Lung microvascular endothelial cell (primary cell): ENCODE measurements at regions not wholly inside any gene's neighbourhood (a gene's known extent, or its start where the extent isn't known, plus 50 kb on each side); places are given as distances from the start of the nearest gene placed in this dataset.

Experiments used
- DNase-seq, 2 donors: peaks; one replicate each; pipeline versions ENCODE4 v3.0.0 to v3.0.0-alpha.2; 2010; ENCODE audit warnings: low read depth in 2 of 2

DNA sequence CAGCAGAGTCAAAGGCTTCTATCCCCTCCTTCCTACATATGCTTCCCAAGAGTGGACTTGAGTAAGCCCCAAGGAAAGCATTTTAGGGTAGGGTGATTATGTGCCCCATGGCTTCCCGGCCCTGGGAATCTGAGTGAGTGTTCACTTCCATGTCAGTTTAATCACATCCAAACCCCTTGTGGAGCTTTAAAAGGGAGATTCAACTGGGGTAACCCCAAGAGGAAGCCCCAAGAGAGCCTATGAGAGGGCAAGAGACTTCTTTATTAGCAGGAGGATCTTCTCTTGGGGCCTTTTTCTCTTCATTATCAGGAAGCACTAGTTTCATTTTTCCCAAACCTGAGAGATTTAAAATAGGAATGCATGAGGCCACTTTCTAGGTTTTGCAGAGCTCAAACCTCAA lies 97.0 kb upstream of the IRF2BP2 start:
- DNase-seq, result no peak

- no peak for DNase-seq
Observed at GRCh38 chr1:234706199-234706598, 96.2 kb upstream of the IRF2BP2 start.

- no peak for DNase-seq
Observed at GRCh38 chr1:234705615-234706014, 95.6 kb upstream of the IRF2BP2 start.

- DNase-seq, result no peak
Observed at GRCh38 chr1:234704106-234704887, 94.3 kb upstream of the IRF2BP2 start.

GRCh38 chr1:234702342-234703000 lies 92.5 kb upstream of the IRF2BP2 start:
- peak; percentile 24 to 31 for DNase-seq

- DNase-seq, result no peak
Observed at GRCh38 chr1:234701737-234702341, 91.9 kb upstream of the IRF2BP2 start.

GRCh38 chr1:234699795-234700665 lies 90.1 kb upstream of the IRF2BP2 start:
- peak; percentile 37 to 84 for DNase-seq

GRCh38 chr1:234698686-234699085 lies 88.7 kb upstream of the IRF2BP2 start:
- DNase-seq, result no peak

GRCh38 chr1:234697741-234698140 lies 87.8 kb upstream of the IRF2BP2 start:
- DNase-seq, result no peak

DNA sequence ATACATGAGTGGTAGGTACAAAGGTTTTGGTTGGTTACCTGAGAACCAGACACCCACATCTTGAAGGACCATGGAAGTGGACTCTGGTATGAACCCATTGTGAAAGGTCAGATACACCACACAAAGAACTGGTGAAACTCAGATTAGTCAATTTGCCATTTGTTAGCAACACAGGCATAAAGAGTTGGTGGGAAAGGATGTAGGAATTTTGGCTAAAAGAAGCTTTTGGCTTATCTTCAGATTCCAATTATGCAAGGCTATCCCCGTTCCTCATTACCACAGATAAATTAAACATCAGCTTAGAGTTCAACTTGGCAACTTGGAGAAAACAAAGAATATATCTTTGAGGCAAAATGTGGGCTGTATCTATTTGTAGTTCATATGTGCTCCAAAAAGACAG lies 87.0 kb upstream of the IRF2BP2 start:
- DNase-seq, result no peak

DNA sequence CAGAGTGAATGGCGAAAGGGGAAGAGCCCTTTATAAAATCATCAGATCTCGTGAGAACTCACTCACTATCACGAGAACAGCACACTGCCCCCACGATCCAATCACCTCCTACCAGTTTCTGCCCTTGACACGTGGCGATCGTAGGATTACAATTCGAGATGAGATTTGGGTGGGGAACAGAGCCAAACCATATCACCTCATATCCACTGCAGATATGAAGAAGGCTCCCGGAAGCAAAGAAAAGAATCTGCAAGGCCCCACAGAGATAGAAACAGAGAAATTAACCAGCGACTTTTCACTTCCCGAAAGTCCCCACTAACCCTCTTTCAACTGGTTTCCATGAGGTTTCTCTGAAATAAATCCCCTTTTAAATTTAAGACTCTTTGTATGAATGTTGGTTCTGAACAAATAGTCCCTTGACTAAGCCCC lies 86.2 kb upstream of the IRF2BP2 start:
- DNase-seq, result no peak

DNA sequence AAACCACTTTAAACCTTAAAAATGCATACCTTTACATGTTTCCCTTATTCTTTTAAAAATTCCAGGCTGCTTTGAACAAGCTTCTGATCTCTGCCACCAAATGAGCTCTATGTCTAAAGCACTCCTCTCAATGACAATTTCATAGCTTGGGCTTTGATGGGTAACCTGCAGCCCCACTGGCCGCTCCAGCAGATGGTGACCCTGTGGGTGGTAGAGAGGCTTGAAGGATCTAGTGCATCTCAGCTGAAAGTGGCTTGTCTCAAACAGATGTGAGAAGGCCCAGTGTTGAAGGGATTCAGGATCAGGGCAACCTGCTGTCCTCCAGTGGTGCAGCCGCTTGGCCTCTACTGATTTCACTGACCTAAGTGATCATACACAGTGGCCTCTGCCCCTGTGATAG lies 84.7 kb upstream of the IRF2BP2 start:
- no peak for DNase-seq

DNA sequence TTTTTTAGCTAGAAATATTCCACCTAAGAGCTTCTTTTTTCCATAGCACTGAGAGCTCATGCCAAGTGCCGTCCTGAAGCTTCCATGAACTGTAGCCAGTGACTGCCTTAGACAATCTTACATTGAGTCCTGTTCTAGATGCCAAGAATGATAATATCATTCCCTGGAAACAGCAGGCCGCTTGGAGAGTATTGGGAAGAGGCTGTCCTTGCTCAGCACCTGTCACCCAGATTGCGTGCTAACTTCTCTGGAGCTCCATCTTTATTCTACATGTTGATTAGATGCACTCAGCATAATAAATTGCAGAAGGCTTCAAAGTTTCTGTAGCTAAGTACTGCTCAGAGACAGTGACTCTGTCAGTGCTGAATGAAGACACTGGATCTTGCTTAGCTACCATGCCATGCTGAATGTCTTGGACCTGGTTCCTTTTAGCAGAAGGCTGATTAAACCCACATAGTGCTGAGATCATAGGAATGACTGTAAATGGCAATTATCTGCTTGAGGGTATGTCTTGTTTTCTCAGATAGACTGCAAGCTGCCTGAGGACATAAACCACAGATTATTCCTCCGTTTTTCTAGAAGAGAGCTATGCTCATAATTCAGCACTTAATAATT lies 83.1 kb upstream of the IRF2BP2 start:
- DNase-seq, result no peak

GRCh38 chr1:234691567-234691966 lies 81.6 kb upstream of the IRF2BP2 start:
- DNase-seq, result peak; percentile 13 to 27

- no peak for DNase-seq
Observed at GRCh38 chr1:234690872-234691271, 80.9 kb upstream of the IRF2BP2 start.

DNA sequence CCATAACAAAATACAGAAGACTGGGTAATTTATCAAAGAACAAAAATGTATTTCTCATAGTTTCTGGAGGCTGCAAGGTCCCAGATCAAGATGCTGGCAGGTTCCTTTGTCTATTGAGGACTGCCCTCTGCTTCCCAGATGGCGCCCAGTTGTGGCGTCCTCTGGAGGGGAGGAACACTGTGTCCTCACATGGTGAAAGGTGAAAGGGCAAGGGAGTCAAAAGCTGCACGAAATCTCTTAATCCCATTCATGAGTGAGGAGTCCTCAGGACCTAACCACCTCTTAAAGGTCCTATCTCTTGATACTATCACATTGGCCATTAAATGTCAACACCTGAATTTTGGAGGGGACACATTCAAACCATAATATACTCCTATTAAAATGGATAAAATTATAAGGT lies 79.3 kb upstream of the IRF2BP2 start:
- DNase-seq, result no peak

DNA sequence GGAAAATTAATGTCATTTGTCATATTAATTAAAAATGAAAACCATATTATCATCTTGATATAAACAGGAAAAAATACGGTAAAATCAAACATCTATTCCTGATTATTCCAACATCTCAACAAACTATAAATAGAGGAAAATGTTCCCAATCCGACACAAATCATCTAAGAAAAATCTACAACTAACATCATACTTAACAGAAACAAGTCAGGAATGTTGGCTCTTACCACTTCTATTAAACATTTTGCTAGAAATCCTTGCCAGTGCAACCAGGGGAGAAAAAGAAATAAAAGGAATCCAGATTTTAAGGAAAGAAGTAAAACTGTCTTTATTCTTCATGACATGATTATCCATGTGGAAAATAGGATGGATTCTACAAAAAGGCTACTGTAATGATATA lies 77.0 kb upstream of the IRF2BP2 start:
- no peak for DNase-seq

- no peak for DNase-seq
Observed at GRCh38 chr1:234686035-234686434, 76.1 kb upstream of the IRF2BP2 start.

DNA sequence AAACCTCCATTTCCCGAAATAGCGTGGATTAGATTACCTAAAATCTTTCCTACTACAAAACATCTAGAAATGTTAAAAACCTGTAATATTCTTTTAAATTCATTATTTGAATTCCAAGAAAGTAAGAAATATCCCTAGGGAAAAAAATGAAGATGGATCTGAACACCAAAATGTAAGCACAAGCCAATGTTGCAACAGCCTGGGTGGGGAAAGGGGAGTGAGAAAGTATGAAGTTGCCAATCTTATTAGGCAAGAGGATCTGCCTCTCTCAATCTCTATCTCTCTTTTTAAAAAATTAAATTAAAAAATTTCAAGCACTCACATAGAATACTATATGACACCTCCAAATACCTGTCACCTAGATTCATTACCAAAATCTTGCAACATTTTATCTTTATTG lies 74.9 kb upstream of the IRF2BP2 start:
- DNase-seq, result no peak

- peak; percentile 40 to 43 for DNase-seq
Observed at GRCh38 chr1:234683861-234684632, 74.1 kb upstream of the IRF2BP2 start.
